ENCODE measurements at regions not wholly inside any gene's neighbourhood (a gene's known extent, or its start where the extent isn't known, plus 50 kb on each side); places are given as distances from the start of the nearest gene placed in this dataset.
A peak's percentile ranks its signal among the peaks of the same experiment; 100 is the strongest.

GRCh38 chr16:73161977-73162376 lies 114.0 kb upstream of the ZFHX3 start:
- H3K27me3 ChIP-seq, result no peaks in the 10 kb centered on the region
- WGBS, result 87% methylated on average over 3 of the region's 4 CpGs
- no peak for DNase-seq (ENCODE audit: low spot score in 2 of 2)

GRCh38 chr16:73159296-73159695 lies 111.4 kb upstream of the ZFHX3 start:
- WGBS, result 90% methylated on average over 5 of the region's 5 CpGs
- no peak overlapping the region for H3K4me3 ChIP-seq
- H3K36me3 ChIP-seq, result no peaks in the 10 kb centered on the region
- no peak overlapping the region for H3K27ac ChIP-seq
- no peaks in the 10 kb centered on the region for H3K27me3 ChIP-seq
- no peak for DNase-seq (ENCODE audit: low spot score in 2 of 2)
- H3K4me1 ChIP-seq, result no peaks in the 10 kb centered on the region
- H3K9me3 ChIP-seq, result no peaks in the 10 kb centered on the region
- TF ChIP-seq POLR2AphosphoS5 (IDR thresholded peaks at IDR 0.05) (no peak), POLR2A (IDR thresholded peaks at IDR 0.05) (no peak)

More at GRCh38 chr16:73161977-73162376, 114.0 kb upstream of the ZFHX3 start:
- Histone ChIP-seq H3K27ac (no peak overlapping the region), H3K4me3 (no peak overlapping the region), H3K4me1 (peaks cover 2% of the 10 kb centered on the region), H3K36me3 (no peaks in the 10 kb centered on the region), H3K9me3 (no peaks in the 10 kb centered on the region)
- TF ChIP-seq POLR2AphosphoS5 (IDR thresholded peaks at IDR 0.05) (no peak), CTCF (IDR thresholded peaks at IDR 0.05) (no peak), EP300 (IDR thresholded peaks at IDR 0.05) (no peak), POLR2A (IDR thresholded peaks at IDR 0.05) (no peak)

DNA sequence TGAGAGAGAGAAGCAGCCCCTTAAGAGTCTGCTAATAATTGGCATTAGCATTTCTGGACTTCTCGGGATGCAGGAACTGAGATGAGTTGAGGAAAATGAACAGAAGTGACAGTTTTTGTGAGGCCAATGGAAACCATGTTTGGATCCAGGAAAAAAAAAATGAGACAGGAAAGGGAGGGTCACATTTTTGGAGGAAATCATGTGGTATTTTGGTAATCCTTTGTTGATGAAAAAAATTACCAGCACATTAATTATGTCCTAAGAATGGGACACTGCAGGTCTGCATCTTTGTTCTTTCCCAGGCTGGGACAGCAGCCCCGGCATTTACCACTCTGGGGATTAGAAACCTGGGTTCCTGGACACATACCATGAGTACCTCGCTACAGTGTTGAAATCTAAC lies 109.9 kb upstream of the ZFHX3 start:
- peak overlapping the region; percentile 14 for H3K27ac ChIP-seq
- H3K4me3 ChIP-seq, result no peak overlapping the region
- H3K4me1 ChIP-seq, result no peaks in the 10 kb centered on the region
- no peak for DNase-seq (ENCODE audit: low spot score in 2 of 2)
- no peak for TF ChIP-seq EP300 (IDR thresholded peaks at IDR 0.05)
- TF ChIP-seq POLR2AphosphoS5 (IDR thresholded peaks at IDR 0.05), result no peak
- no peak for TF ChIP-seq CTCF (IDR thresholded peaks at IDR 0.05)
- no peak for TF ChIP-seq POLR2A (IDR thresholded peaks at IDR 0.05)
- H3K36me3 ChIP-seq, result no peaks in the 10 kb centered on the region
- H3K9me3 ChIP-seq, result no peaks in the 10 kb centered on the region
- no peaks in the 10 kb centered on the region for H3K27me3 ChIP-seq
- 66% methylated on average over 3 of the region's 3 CpGs for whole genome bisulfite sequencing

GRCh38 chr16:73154063-73154870 lies 106.3 kb upstream of the ZFHX3 start:
- DNase-seq (ENCODE audit: low spot score in 2 of 2), result no peak
- WGBS, result 85% methylated on average over 10 of the region's 10 CpGs
- peak overlapping the region; percentile 34 for H3K27ac ChIP-seq

DNA sequence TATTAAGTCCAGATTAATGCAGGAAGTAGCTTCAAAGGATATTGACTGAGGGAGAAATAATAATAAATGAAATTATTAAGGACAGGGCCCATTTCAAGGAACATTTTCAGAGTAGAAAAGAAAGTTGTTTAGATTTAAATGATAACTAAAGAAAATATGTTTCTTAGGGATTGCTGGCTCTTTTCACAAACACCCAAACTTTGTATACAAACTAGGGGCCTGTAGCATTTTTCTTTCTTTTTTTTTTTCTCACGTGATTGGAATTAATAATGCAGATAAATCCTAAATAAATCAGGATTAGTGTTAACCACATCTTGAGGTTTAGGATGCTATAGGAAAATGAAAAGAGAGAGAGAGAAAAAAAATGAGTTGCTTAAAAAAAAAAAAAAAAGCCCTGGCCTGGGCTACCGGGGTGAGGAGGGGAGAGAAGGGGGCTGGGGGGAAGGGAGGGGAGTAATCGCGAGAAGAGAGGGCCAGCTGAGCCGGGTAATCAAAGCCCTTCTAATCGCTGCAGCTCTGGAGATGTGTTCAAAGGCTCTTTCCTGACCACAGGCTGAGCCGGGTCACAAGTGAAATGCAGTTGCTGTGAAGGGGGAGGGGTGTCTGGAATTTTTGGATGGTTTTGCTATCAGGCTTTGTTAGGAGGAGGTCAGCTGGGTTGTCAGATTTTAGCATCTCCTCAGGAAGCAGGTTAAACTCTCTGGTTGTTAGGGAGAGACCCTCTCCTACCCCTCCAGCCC lies 104.6 kb upstream of the ZFHX3 start:
- Histone ChIP-seq H3K4me3 (no peak overlapping the region), H3K27me3 (no peaks in the 10 kb centered on the region), H3K27ac (no peak overlapping the region), H3K9me3 (no peaks in the 10 kb centered on the region), H3K36me3 (no peaks in the 10 kb centered on the region), H3K4me1 (no peaks in the 10 kb centered on the region)
- 37% methylated on average over 7 of the region's 7 CpGs for WGBS
- TF ChIP-seq POLR2AphosphoS5 (IDR thresholded peaks at IDR 0.05), result no peak
- TF ChIP-seq POLR2A (IDR thresholded peaks at IDR 0.05), result no peak
- no peak for TF ChIP-seq CTCF (IDR thresholded peaks at IDR 0.05)
- no peak for TF ChIP-seq EP300 (IDR thresholded peaks at IDR 0.05)
- no peak for DNase-seq (ENCODE audit: low spot score in 2 of 2)

More at GRCh38 chr16:73154063-73154870, 106.3 kb upstream of the ZFHX3 start:
- no peak overlapping the region for H3K4me3 ChIP-seq
- H3K27me3 ChIP-seq, result no peaks in the 10 kb centered on the region
- no peak for TF ChIP-seq POLR2AphosphoS5 (IDR thresholded peaks at IDR 0.05)
- TF ChIP-seq CTCF (IDR thresholded peaks at IDR 0.05), result no peak
- TF ChIP-seq EP300 (IDR thresholded peaks at IDR 0.05), result no peak
- TF ChIP-seq POLR2A (IDR thresholded peaks at IDR 0.05), result no peak
- no peaks in the 10 kb centered on the region for H3K36me3 ChIP-seq
- no peaks in the 10 kb centered on the region for H3K4me1 ChIP-seq
- H3K9me3 ChIP-seq, result no peaks in the 10 kb centered on the region

Data from suprapubic skin (tissue), 4 donors.